A549 (cell line): ENCODE measurements at regions not wholly inside any gene's neighbourhood (a gene's known extent, or its start where the extent isn't known, plus 50 kb on each side); places are given as distances from the start of the nearest gene placed in this dataset.

Experiments used
- ATAC-seq, 2 experiments: fragments of 200-7000 bp in 1 of 2; fragments of >200 bp in 1 of 2; cut with Nextera tagmentation in 1 of 2; cut with Tn5 transposase in 1 of 2; 3 replicates each; pipeline versions ENCODE4 v1.8.0 to v1.9.1; 2018 to 2020; ENCODE audit warnings: mild to moderate bottlenecking in 1 of 2, moderate library complexity in 1 of 2
- CTCF ChIA-PET: fragments of 300-600 bp; sonication (Branson Sonifier 250); formaldehyde crosslinking; extraction: SDS; loops from one replicate; lab custom pipeline; 2021; ENCODE audit warnings: antibody characterized with exemption, inconsistent platforms; lab: Yijun Ruan, JAX
- POLR2A ChIA-PET: fragments of 350-600 bp; formaldehyde crosslinking; extraction: SDS; loops from one replicate; lab custom pipeline; 2021; ENCODE audit warnings: antibody characterized with exemption, inconsistent platforms; lab: Yijun Ruan, JAX
- DNase-seq, 2 experiments: peaks; one replicate each; pipeline versions ENCODE4 v3.0.0 to v3.0.0-alpha.2; 2011 to 2016; ENCODE audit warnings: low read depth in 1 of 2, low spot score in 1 of 2
- FAIRE-seq: peaks from 2 replicates; lab custom pipeline; 2011; peaks lifted over from hg19 to GRCh38; lab: Jason Lieb, UNC
- H3K27ac ChIP-seq, 2 experiments: fragments of >200 bp; sonication (Bioruptor Twin); formaldehyde crosslinking; 3 replicates each; pipeline ENCODE4 v1.5.1; 2016 to 2017
- H3K4me1 ChIP-seq: fragments of >200 bp; sonication (Bioruptor Twin); formaldehyde crosslinking; 3 replicates; pipeline ENCODE4 v1.6.1; 2016
- H3K4me2 ChIP-seq: fragments of >200 bp; sonication (Bioruptor Twin); formaldehyde crosslinking; 3 replicates; pipeline ENCODE4 v1.6.1; 2016
- H3K4me3 ChIP-seq: fragments of >200 bp; sonication (Bioruptor Twin); formaldehyde crosslinking; 3 replicates; pipeline ENCODE4 v1.5.1; 2016
- H3K9me3 ChIP-seq: fragments of >200 bp; sonication (Bioruptor Twin); formaldehyde crosslinking; 3 replicates; pipeline ENCODE4 v1.6.1; 2016
- BHLHE40 ChIP-seq: IDR thresholded peaks from 2 replicates; pipeline ENCODE4 v1.6.1; 2012; ENCODE audit warnings: low read depth, low read length, inconsistent platforms
- CBX2 ChIP-seq: fragments of 200-600 bp; sonication (generic); IDR thresholded peaks from 2 replicates; pipeline ENCODE4 v1.6.1; 2016; ENCODE audit warnings: low read depth, mild to moderate bottlenecking, borderline replicate concordance
- CEBPB ChIP-seq, 2 experiments: fragments of >200 bp in 1 of 2; sonication (Bioruptor Twin) in 1 of 2; formaldehyde crosslinking in 1 of 2; IDR thresholded peaks; 2 replicates each; pipeline ENCODE4 v1.6.1; 2012 to 2016
- CHD2 ChIP-seq: fragments of 150-350 bp; IDR thresholded peaks from 2 replicates; pipeline ENCODE4 v1.6.1; 2014; ENCODE audit warnings: low read length; ENCODE audit not compliant: partially characterized antibody
- EHF ChIP-seq: fragments of 250-450 bp; sonication (Bioruptor Pico); IDR thresholded peaks from 2 replicates; pipeline ENCODE4 v1.5.0; 2020; ENCODE audit warnings: mild to moderate bottlenecking
- EHMT2 ChIP-seq: fragments of 200-600 bp; sonication (generic); IDR thresholded peaks from 2 replicates; pipeline ENCODE4 v1.6.1; 2016; ENCODE audit warnings: antibody characterized with exemption, low read depth, mild to moderate bottlenecking, moderate library complexity
- ESRRA ChIP-seq: fragments of 150-350 bp; IDR thresholded peaks from 2 replicates; pipeline ENCODE4 v1.6.1; 2014; ENCODE audit warnings: mild to moderate bottlenecking, low read length, borderline replicate concordance
- HDAC2 ChIP-seq: fragments of 200-600 bp; sonication (generic); IDR thresholded peaks from 2 replicates; pipeline ENCODE4 v1.6.1; 2016
- HOXB13 ChIP-seq: fragments of 250-450 bp; sonication (Bioruptor Pico); IDR thresholded peaks from 2 replicates; pipeline ENCODE4 v1.5.0; 2020; ENCODE audit warnings: low read depth, mild to moderate bottlenecking, moderate library complexity
- JUN ChIP-seq, 2 experiments: fragments of >200 bp; sonication (Bioruptor Twin); formaldehyde crosslinking; IDR thresholded peaks; 2 replicates in 1 of 2; 3 replicates in 1 of 2; pipeline ENCODE4 v1.6.1; 2016 to 2017
- KDM5A ChIP-seq: fragments of 200-600 bp; sonication (generic); IDR thresholded peaks from 2 replicates; pipeline ENCODE4 v1.6.1; 2016; ENCODE audit warnings: antibody characterized with exemption, mild to moderate bottlenecking
- MYC ChIP-seq: IDR thresholded peaks from 2 replicates; pipeline ENCODE4 v1.6.1; 2012; ENCODE audit warnings: mild to moderate bottlenecking, inconsistent platforms, low read length, improper control_type of control experiment, borderline replicate concordance
- NR3C1 ChIP-seq: fragments of >200 bp; sonication (Bioruptor Twin); formaldehyde crosslinking; IDR thresholded peaks from 3 replicates; pipeline ENCODE4 v1.6.1; 2017
- POLR2AphosphoS2 ChIP-seq: conservative IDR thresholded peaks from 2 replicates; pipeline ENCODE4 v1.6.1; 2012; ENCODE audit warnings: low read length, improper control_type of control experiment, inconsistent platforms
- RFX5 ChIP-seq: fragments of 450-650 bp; IDR thresholded peaks from 2 replicates; pipeline ENCODE4 v1.7.1; 2014; ENCODE audit warnings: antibody characterized with exemption, mild to moderate bottlenecking, moderate library complexity
- ZSCAN20 ChIP-seq: fragments of 250-450 bp; sonication (Bioruptor Pico); IDR thresholded peaks from 2 replicates; pipeline ENCODE4 v1.8.0; 2022; ENCODE audit warnings: mild to moderate bottlenecking, moderate library complexity
- WGBS: methylation state at CpG from one replicate; pipeline ENCODE4 v1.1.6; 2017; ENCODE audit errors: missing lambda C conversion rate; 5-methylcytosine and 5-hydroxymethylcytosine counted together
- TF ChIP-seq, protein P1 (sequence below): fragments of >200 bp; sonication (Bioruptor Twin); formaldehyde crosslinking; IDR thresholded peaks from 3 replicates; pipeline ENCODE4 v1.5.1; 2016
- TF ChIP-seq, protein P2 (sequence below): fragments of 250-450 bp; sonication (Bioruptor Pico); IDR thresholded peaks from 2 replicates; pipeline ENCODE4 v1.5.0; 2020; ENCODE audit warnings: low read depth, mild to moderate bottlenecking, moderate library complexity
- TF ChIP-seq, protein P3 (sequence below): fragments of >200 bp; sonication (Bioruptor Twin); formaldehyde crosslinking; IDR thresholded peaks from 2 replicates; pipeline ENCODE4 v1.6.1; 2016
- TF ChIP-seq, protein P4 (sequence below): IDR thresholded peaks from 2 replicates; pipeline ENCODE4 v1.6.1; 2012
- TF ChIP-seq, protein P5 (sequence below): fragments of >200 bp; sonication (Bioruptor Twin); formaldehyde crosslinking; IDR thresholded peaks from 3 replicates; pipeline ENCODE4 v1.6.1; 2016
- TF ChIP-seq, protein P6 (sequence below): fragments of 200-600 bp; sonication (generic); IDR thresholded peaks from 2 replicates; pipeline ENCODE4 v1.6.1; 2016; ENCODE audit warnings: antibody characterized with exemption, mild to moderate bottlenecking, moderate library complexity

DNA sequence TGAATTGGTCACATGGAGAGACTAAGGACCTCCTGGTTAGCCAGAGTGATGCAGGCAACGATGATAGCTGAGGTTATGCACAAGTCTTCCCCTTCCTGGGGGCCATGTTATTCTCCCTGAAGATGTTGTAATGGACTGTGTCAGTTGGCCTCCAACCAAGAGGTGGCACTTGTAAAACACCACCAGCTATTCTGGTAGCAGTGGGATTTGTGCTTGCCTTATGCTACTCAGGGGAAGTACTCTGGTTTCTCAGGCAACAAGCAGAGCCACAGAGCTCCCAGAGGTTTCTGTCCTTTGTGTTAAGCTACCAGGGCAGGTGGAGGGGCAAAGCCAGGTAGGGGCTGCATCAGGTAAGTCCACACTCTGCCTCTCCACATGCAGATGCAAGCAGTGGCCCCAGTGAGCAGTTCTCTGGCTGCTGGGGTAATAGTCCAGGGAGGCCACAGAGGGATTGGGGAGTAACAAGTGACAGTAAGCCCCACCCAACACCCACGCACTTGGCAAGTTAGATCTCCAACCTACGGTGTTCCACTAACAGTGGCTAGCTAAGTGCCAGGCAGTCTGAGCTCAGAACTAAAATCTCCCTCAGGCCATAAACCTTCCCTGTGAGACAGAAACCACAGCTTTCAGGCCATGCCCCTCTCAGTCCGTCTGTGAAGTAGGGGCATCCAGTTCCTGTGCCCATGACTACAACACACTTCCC, 99.7 kb downstream of the RND3 start:
- FAIRE-seq: no peak
- ChIA-PET POLR2A (no interaction called here), CTCF (no interaction called here)
- DNase-seq: no peak
- WGBS: 76% methylated on average over 4 of the region's 4 CpGs
- ATAC-seq: no peak
- no peak overlapping the region for H3K4me2 ChIP-seq
- H3K4me1 ChIP-seq: no peaks in the 10 kb centered on the region
- TF ChIP-seq POLR2AphosphoS2: no peak
- TF ChIP-seq KDM5A: no peak
- no peak for TF ChIP-seq EHF (CRISPR knock-in tag)
- TF ChIP-seq, protein P1, sequence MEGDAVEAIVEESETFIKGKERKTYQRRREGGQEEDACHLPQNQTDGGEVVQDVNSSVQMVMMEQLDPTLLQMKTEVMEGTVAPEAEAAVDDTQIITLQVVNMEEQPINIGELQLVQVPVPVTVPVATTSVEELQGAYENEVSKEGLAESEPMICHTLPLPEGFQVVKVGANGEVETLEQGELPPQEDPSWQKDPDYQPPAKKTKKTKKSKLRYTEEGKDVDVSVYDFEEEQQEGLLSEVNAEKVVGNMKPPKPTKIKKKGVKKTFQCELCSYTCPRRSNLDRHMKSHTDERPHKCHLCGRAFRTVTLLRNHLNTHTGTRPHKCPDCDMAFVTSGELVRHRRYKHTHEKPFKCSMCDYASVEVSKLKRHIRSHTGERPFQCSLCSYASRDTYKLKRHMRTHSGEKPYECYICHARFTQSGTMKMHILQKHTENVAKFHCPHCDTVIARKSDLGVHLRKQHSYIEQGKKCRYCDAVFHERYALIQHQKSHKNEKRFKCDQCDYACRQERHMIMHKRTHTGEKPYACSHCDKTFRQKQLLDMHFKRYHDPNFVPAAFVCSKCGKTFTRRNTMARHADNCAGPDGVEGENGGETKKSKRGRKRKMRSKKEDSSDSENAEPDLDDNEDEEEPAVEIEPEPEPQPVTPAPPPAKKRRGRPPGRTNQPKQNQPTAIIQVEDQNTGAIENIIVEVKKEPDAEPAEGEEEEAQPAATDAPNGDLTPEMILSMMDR: no peak
- TF ChIP-seq HDAC2: no peak
- TF ChIP-seq, protein P2, sequence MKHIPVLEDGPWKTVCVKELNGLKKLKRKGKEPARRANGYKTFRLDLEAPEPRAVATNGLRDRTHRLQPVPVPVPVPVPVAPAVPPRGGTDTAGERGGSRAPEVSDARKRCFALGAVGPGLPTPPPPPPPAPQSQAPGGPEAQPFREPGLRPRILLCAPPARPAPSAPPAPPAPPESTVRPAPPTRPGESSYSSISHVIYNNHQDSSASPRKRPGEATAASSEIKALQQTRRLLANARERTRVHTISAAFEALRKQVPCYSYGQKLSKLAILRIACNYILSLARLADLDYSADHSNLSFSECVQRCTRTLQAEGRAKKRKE (CRISPR knock-in tag): no peak
- TF ChIP-seq, protein P3, sequence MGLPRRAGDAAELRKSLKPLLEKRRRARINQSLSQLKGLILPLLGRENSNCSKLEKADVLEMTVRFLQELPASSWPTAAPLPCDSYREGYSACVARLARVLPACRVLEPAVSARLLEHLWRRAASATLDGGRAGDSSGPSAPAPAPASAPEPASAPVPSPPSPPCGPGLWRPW: no peak
- TF ChIP-seq EHMT2: no peak
- no peak for TF ChIP-seq CEBPB (IDR thresholded peaks at IDR 0.05)
- no peak for TF ChIP-seq CBX2
- TF ChIP-seq, protein P4, sequence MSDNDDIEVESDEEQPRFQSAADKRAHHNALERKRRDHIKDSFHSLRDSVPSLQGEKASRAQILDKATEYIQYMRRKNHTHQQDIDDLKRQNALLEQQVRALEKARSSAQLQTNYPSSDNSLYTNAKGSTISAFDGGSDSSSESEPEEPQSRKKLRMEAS: no peak
- TF ChIP-seq, protein P5, sequence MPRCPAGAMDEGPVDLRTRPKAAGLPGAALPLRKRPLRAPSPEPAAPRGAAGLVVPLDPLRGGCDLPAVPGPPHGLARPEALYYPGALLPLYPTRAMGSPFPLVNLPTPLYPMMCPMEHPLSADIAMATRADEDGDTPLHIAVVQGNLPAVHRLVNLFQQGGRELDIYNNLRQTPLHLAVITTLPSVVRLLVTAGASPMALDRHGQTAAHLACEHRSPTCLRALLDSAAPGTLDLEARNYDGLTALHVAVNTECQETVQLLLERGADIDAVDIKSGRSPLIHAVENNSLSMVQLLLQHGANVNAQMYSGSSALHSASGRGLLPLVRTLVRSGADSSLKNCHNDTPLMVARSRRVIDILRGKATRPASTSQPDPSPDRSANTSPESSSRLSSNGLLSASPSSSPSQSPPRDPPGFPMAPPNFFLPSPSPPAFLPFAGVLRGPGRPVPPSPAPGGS: no peak
- TF ChIP-seq, protein P6, sequence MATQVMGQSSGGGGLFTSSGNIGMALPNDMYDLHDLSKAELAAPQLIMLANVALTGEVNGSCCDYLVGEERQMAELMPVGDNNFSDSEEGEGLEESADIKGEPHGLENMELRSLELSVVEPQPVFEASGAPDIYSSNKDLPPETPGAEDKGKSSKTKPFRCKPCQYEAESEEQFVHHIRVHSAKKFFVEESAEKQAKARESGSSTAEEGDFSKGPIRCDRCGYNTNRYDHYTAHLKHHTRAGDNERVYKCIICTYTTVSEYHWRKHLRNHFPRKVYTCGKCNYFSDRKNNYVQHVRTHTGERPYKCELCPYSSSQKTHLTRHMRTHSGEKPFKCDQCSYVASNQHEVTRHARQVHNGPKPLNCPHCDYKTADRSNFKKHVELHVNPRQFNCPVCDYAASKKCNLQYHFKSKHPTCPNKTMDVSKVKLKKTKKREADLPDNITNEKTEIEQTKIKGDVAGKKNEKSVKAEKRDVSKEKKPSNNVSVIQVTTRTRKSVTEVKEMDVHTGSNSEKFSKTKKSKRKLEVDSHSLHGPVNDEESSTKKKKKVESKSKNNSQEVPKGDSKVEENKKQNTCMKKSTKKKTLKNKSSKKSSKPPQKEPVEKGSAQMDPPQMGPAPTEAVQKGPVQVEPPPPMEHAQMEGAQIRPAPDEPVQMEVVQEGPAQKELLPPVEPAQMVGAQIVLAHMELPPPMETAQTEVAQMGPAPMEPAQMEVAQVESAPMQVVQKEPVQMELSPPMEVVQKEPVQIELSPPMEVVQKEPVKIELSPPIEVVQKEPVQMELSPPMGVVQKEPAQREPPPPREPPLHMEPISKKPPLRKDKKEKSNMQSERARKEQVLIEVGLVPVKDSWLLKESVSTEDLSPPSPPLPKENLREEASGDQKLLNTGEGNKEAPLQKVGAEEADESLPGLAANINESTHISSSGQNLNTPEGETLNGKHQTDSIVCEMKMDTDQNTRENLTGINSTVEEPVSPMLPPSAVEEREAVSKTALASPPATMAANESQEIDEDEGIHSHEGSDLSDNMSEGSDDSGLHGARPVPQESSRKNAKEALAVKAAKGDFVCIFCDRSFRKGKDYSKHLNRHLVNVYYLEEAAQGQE: no peak
- no peak for TF ChIP-seq JUN (IDR thresholded peaks at IDR 0.05)
- no peak for TF ChIP-seq BHLHE40
- TF ChIP-seq RFX5: no peak
- H3K9me3 ChIP-seq: peaks cover 22% of the 10 kb centered on the region; the same call in 1 of the 3 replicates
- no peak overlapping the region for H3K4me3 ChIP-seq
- no peak overlapping the region for H3K27ac ChIP-seq

DNA sequence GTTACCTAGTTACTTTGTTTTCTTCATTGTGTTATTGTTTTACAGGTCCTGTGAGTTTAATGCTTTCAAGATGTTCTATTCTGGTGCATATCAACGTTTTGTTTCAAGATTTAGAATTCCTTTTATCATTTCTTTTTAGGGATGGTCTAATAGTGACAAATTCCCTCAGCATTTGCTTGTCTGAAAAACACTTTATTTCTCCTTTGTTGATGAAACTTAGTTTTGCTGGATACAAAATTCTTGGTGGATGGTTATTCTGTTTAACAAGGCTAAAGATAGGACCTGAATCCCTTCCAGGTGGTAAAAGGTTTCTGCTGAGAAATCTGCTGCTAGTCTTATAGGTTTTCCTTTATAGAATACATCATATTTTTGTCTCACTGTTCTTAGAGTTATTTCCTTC, 102.3 kb downstream of the RND3 start:
- Histone ChIP-seq H3K9me3 (peaks cover 28% of the 10 kb centered on the region; the same call in 1 of the 3 replicates), H3K4me1 (no peaks in the 10 kb centered on the region), H3K4me3 (no peak overlapping the region), H3K27ac (no peak overlapping the region)
- no peak for DNase-seq
- POLR2A ChIA-PET: no interaction called here
- CTCF ChIA-PET: no interaction called here
- TF ChIP-seq CHD2 (no peak), MYC (no peak), HOXB13 (CRISPR knock-in tag) (no peak), ESRRA (no peak), ZSCAN20 (CRISPR knock-in tag) (no peak), NR3C1 (no peak), CBX2 (no peak)
- TF ChIP-seq, all 56 proteins: peak for 0
- ATAC-seq: no peak
- no peak for FAIRE-seq
- WGBS: 3% methylated on average over 1 of the region's 1 CpG
- H3K4me2 ChIP-seq: no peak overlapping the region
